ENCODE measurements at regions not wholly inside any gene's neighbourhood (a gene's known extent, or its start where the extent isn't known, plus 50 kb on each side); places are given as distances from the start of the nearest gene placed in this dataset.

- Mint-ChIP-seq H3K4me1 (peaks cover 0 to 2% (median 0%) of the 10 kb centered on the region in 4 donors), H3K27ac (no peak overlapping the region), H3K9me3 (peaks cover 0 to 7% (median 0%) of the 10 kb centered on the region in 9 donors), H3K36me3 (no peaks in the 10 kb centered on the region), H3K4me3 (no peak overlapping the region), H3K27me3 (no peaks in the 10 kb centered on the region)
- POLR2A ChIA-PET: no interaction called here
- ATAC-seq (no peak), DNase-seq (no peak)
Observed at GRCh38 chr5:106858616-106859015, 812.1 kb downstream of the EFNA5 start.

GRCh38 chr5:106854922-106855321 lies 815.8 kb downstream of the EFNA5 start:
- ATAC-seq (no peak), DNase-seq (no peak)
- Mint-ChIP-seq H3K27ac (no peak overlapping the region), H3K27me3 (no peaks in the 10 kb centered on the region), H3K36me3 (no peaks in the 10 kb centered on the region), H3K9me3 (peaks cover 0 to 4% (median 0%) of the 10 kb centered on the region in 9 donors), H3K4me3 (no peak overlapping the region), H3K4me1 (no peaks in the 10 kb centered on the region)
- POLR2A ChIA-PET: no interaction called here

GRCh38 chr5:106854105-106854687 lies 816.5 kb downstream of the EFNA5 start:
- no peak for ATAC-seq
- no peak for DNase-seq
- Mint-ChIP-seq H3K27ac (no peak overlapping the region), H3K9me3 (peaks cover 0 to 4% (median 0%) of the 10 kb centered on the region in 9 donors), H3K36me3 (no peaks in the 10 kb centered on the region), H3K27me3 (no peaks in the 10 kb centered on the region), H3K4me3 (no peak overlapping the region), H3K4me1 (no peaks in the 10 kb centered on the region)
- POLR2A ChIA-PET: no interaction called here

- Mint-ChIP-seq H3K27me3 (no peaks in the 10 kb centered on the region), H3K27ac (no peak overlapping the region), H3K36me3 (no peaks in the 10 kb centered on the region), H3K9me3 (peaks cover 0 to 4% (median 0%) of the 10 kb centered on the region in 9 donors), H3K4me3 (no peak overlapping the region), H3K4me1 (no peaks in the 10 kb centered on the region)
- no peak for ATAC-seq
- POLR2A ChIA-PET: no interaction called here
- DNase-seq: no peak
Observed at GRCh38 chr5:106853266-106853665, 817.5 kb downstream of the EFNA5 start.

- DNase-seq: no peak
- H3K27ac Mint-ChIP-seq: no peak overlapping the region
- H3K36me3 Mint-ChIP-seq: no peaks in the 10 kb centered on the region
- POLR2A ChIA-PET: no interaction called here
- no peak overlapping the region for H3K4me3 Mint-ChIP-seq
- H3K4me1 Mint-ChIP-seq: no peaks in the 10 kb centered on the region
- peaks cover 0 to 4% (median 0%) of the 10 kb centered on the region in 9 donors for H3K9me3 Mint-ChIP-seq
- ATAC-seq: no peak
- no peaks in the 10 kb centered on the region for H3K27me3 Mint-ChIP-seq
Observed at GRCh38 chr5:106849266-106849665, 821.5 kb downstream of the EFNA5 start.

- no peak overlapping the region for H3K27ac Mint-ChIP-seq
- peaks cover 0 to 29% (median 7%) of the 10 kb centered on the region in 9 donors for H3K9me3 Mint-ChIP-seq
- POLR2A ChIA-PET: no interaction called here
- no peaks in the 10 kb centered on the region for H3K36me3 Mint-ChIP-seq
- no peaks in the 10 kb centered on the region for H3K4me1 Mint-ChIP-seq
- ATAC-seq (no peak), DNase-seq (no peak)
- no peak overlapping the region for H3K4me3 Mint-ChIP-seq
- H3K27me3 Mint-ChIP-seq: peaks cover 0 to 5% (median 0%) of the 10 kb centered on the region in 5 donors
Observed at GRCh38 chr5:106843812-106844416, 826.8 kb downstream of the EFNA5 start.

GRCh38 chr5:106833517-106833916 lies 837.2 kb downstream of the EFNA5 start:
- no peaks in the 10 kb centered on the region for H3K27me3 Mint-ChIP-seq
- POLR2A ChIA-PET: no interaction called here
- H3K36me3 Mint-ChIP-seq: no peaks in the 10 kb centered on the region
- no peak overlapping the region for H3K4me3 Mint-ChIP-seq
- ATAC-seq (no peak), DNase-seq (no peak)
- peaks cover 0 to 14% (median 1%) of the 10 kb centered on the region in 9 donors for H3K9me3 Mint-ChIP-seq
- no peak overlapping the region for H3K27ac Mint-ChIP-seq
- no peaks in the 10 kb centered on the region for H3K4me1 Mint-ChIP-seq

- no peaks in the 10 kb centered on the region for H3K4me1 Mint-ChIP-seq
- H3K27me3 Mint-ChIP-seq: no peaks in the 10 kb centered on the region
- no peaks in the 10 kb centered on the region for H3K36me3 Mint-ChIP-seq
- ATAC-seq: no peak
- DNase-seq: no peak
- no peak overlapping the region for H3K4me3 Mint-ChIP-seq
- H3K27ac Mint-ChIP-seq: no peak overlapping the region
- H3K9me3 Mint-ChIP-seq: peaks cover 0 to 12% (median 0%) of the 10 kb centered on the region in 9 donors
- POLR2A ChIA-PET: no interaction called here
Observed at GRCh38 chr5:106827061-106827460, 843.7 kb downstream of the EFNA5 start.

GRCh38 chr5:106825374-106825773 lies 845.4 kb downstream of the EFNA5 start:
- H3K27me3 Mint-ChIP-seq: no peaks in the 10 kb centered on the region
- no peak overlapping the region for H3K4me3 Mint-ChIP-seq
- no peak overlapping the region for H3K27ac Mint-ChIP-seq
- DNase-seq (no peak), ATAC-seq (no peak)
- H3K9me3 Mint-ChIP-seq: peaks cover 0 to 15% (median 0%) of the 10 kb centered on the region in 9 donors
- H3K4me1 Mint-ChIP-seq: no peaks in the 10 kb centered on the region
- H3K36me3 Mint-ChIP-seq: no peaks in the 10 kb centered on the region
- POLR2A ChIA-PET: no interaction called here

GRCh38 chr5:106822851-106823250 lies 847.9 kb downstream of the EFNA5 start:
- DNase-seq: no peak
- no peak overlapping the region for H3K27ac Mint-ChIP-seq
- no peaks in the 10 kb centered on the region for H3K27me3 Mint-ChIP-seq
- ATAC-seq: no peak
- POLR2A ChIA-PET: no interaction called here
- no peaks in the 10 kb centered on the region for H3K36me3 Mint-ChIP-seq
- peaks cover 0 to 6% (median 0%) of the 10 kb centered on the region in 9 donors for H3K9me3 Mint-ChIP-seq
- no peak overlapping the region for H3K4me3 Mint-ChIP-seq
- no peaks in the 10 kb centered on the region for H3K4me1 Mint-ChIP-seq

GRCh38 chr5:106818552-106818951 lies 852.2 kb downstream of the EFNA5 start:
- ATAC-seq (no peak), DNase-seq (no peak)
- peaks cover 0 to 4% (median 0%) of the 10 kb centered on the region in 9 donors for H3K9me3 Mint-ChIP-seq
- H3K36me3 Mint-ChIP-seq: no peaks in the 10 kb centered on the region
- POLR2A ChIA-PET: no interaction called here
- no peak overlapping the region for H3K4me3 Mint-ChIP-seq
- no peak overlapping the region for H3K27ac Mint-ChIP-seq
- no peaks in the 10 kb centered on the region for H3K4me1 Mint-ChIP-seq
- H3K27me3 Mint-ChIP-seq: no peaks in the 10 kb centered on the region

- POLR2A ChIA-PET: no interaction called here
- no peak overlapping the region for H3K4me3 Mint-ChIP-seq
- ATAC-seq: no peak
Observed at GRCh38 chr5:106814961-106815360, 855.8 kb downstream of the EFNA5 start.

GRCh38 chr5:106801554-106801953 lies 869.2 kb downstream of the EFNA5 start:
- Mint-ChIP-seq H3K9me3 (peaks cover 0 to 1% (median 0%) of the 10 kb centered on the region in 9 donors), H3K27ac (no peak overlapping the region), H3K27me3 (no peaks in the 10 kb centered on the region), H3K4me1 (peaks cover 0 to 1% (median 0%) of the 10 kb centered on the region in 4 donors), H3K4me3 (no peak overlapping the region), H3K36me3 (no peaks in the 10 kb centered on the region)
- POLR2A ChIA-PET: no interaction called here
- DNase-seq (no peak), ATAC-seq (no peak)

More at GRCh38 chr5:106814961-106815360, 855.8 kb downstream of the EFNA5 start:
- Mint-ChIP-seq H3K27me3 (no peaks in the 10 kb centered on the region), H3K9me3 (peaks cover 0 to 6% (median 0%) of the 10 kb centered on the region in 9 donors), H3K36me3 (no peaks in the 10 kb centered on the region), H3K27ac (no peak overlapping the region), H3K4me1 (no peaks in the 10 kb centered on the region)
- DNase-seq: no peak

- Mint-ChIP-seq H3K4me1 (peaks cover 0 to 1% (median 0%) of the 10 kb centered on the region in 4 donors), H3K36me3 (no peaks in the 10 kb centered on the region), H3K27me3 (no peaks in the 10 kb centered on the region), H3K4me3 (no peak overlapping the region), H3K27ac (no peak overlapping the region), H3K9me3 (peaks cover 0 to 2% (median 0%) of the 10 kb centered on the region in 9 donors)
- no peak for DNase-seq
- POLR2A ChIA-PET: no interaction called here
- no peak for ATAC-seq
Observed at GRCh38 chr5:106797996-106798395, 872.7 kb downstream of the EFNA5 start.

Data from naive thymus-derived CD8-positive, alpha-beta T cell (primary cell).